ENCODE measurements at regions not wholly inside any gene's neighbourhood (a gene's known extent, or its start where the extent isn't known, plus 50 kb on each side); places are given as distances from the start of the nearest gene placed in this dataset.

- no peak for TF ChIP-seq CTCF (IDR thresholded peaks at IDR 0.05)
- TF ChIP-seq POLR2A (IDR thresholded peaks at IDR 0.05): no peak
Measured at GRCh38 chr9:108484468-108484867, 371.3 kb downstream of the ACTL7B start.
